ENCODE measurements at regions not wholly inside any gene's neighbourhood (a gene's known extent, or its start where the extent isn't known, plus 50 kb on each side); places are given as distances from the start of the nearest gene placed in this dataset.

GRCh38 chr2:81242501-81242900, 937.9 kb upstream of the LRRTM1 start:
- no peak for TF ChIP-seq CTCF (IDR thresholded peaks at IDR 0.05; ENCODE audit: low read depth, low read length, missing control alignments)
- no peak for DNase-seq (ENCODE audit: extremely low read depth, low read depth)
- H3K4me3 ChIP-seq (replicated peaks; ENCODE audit: low read depth, low read length), result no peak overlapping the region

- DNase-seq (ENCODE audit: extremely low read depth, low read depth), result no peak
- no peak overlapping the region for H3K4me3 ChIP-seq (replicated peaks; ENCODE audit: low read depth, low read length)
- no peak for TF ChIP-seq CTCF (IDR thresholded peaks at IDR 0.05; ENCODE audit: low read depth, low read length, missing control alignments)
Measured at GRCh38 chr2:81238462-81238861, 933.9 kb upstream of the LRRTM1 start.

GRCh38 chr2:81235601-81236000, 931.0 kb upstream of the LRRTM1 start:
- no peak for DNase-seq (ENCODE audit: extremely low read depth, low read depth)
- TF ChIP-seq CTCF (IDR thresholded peaks at IDR 0.05; ENCODE audit: low read depth, low read length, missing control alignments), result no peak
- no peak overlapping the region for H3K4me3 ChIP-seq (replicated peaks; ENCODE audit: low read depth, low read length)

- DNase-seq (ENCODE audit: extremely low read depth, low read depth), result no peak
- H3K4me3 ChIP-seq (replicated peaks; ENCODE audit: low read depth, low read length), result no peak overlapping the region
- TF ChIP-seq CTCF (IDR thresholded peaks at IDR 0.05; ENCODE audit: low read depth, low read length, missing control alignments), result no peak
Measured at GRCh38 chr2:81234711-81235110, 930.2 kb upstream of the LRRTM1 start.

- no peak for TF ChIP-seq CTCF (IDR thresholded peaks at IDR 0.05; ENCODE audit: low read depth, low read length, missing control alignments)
- no peak for DNase-seq (ENCODE audit: extremely low read depth, low read depth)
- no peak overlapping the region for H3K4me3 ChIP-seq (replicated peaks; ENCODE audit: low read depth, low read length)
Measured at GRCh38 chr2:81225756-81226155, 921.2 kb upstream of the LRRTM1 start.

- no peak overlapping the region for H3K4me3 ChIP-seq (replicated peaks; ENCODE audit: low read depth, low read length)
- TF ChIP-seq CTCF (IDR thresholded peaks at IDR 0.05; ENCODE audit: low read depth, low read length, missing control alignments), result no peak
- DNase-seq (ENCODE audit: extremely low read depth, low read depth), result no peak
Measured at GRCh38 chr2:81213598-81213997, 909.0 kb upstream of the LRRTM1 start.

GRCh38 chr2:81206216-81206615, 901.7 kb upstream of the LRRTM1 start:
- H3K4me3 ChIP-seq (replicated peaks; ENCODE audit: low read depth, low read length), result no peak overlapping the region
- TF ChIP-seq CTCF (IDR thresholded peaks at IDR 0.05; ENCODE audit: low read depth, low read length, missing control alignments), result no peak
- no peak for DNase-seq (ENCODE audit: extremely low read depth, low read depth)
